ENCODE measurements at regions not wholly inside any gene's neighbourhood (a gene's known extent, or its start where the extent isn't known, plus 50 kb on each side); places are given as distances from the start of the nearest gene placed in this dataset.
"Not testable (repeated sequence)": the region's sequence is repeated elsewhere in the genome, so short reads cannot be mapped to it uniquely, and the experiment has no call there.

DNA sequence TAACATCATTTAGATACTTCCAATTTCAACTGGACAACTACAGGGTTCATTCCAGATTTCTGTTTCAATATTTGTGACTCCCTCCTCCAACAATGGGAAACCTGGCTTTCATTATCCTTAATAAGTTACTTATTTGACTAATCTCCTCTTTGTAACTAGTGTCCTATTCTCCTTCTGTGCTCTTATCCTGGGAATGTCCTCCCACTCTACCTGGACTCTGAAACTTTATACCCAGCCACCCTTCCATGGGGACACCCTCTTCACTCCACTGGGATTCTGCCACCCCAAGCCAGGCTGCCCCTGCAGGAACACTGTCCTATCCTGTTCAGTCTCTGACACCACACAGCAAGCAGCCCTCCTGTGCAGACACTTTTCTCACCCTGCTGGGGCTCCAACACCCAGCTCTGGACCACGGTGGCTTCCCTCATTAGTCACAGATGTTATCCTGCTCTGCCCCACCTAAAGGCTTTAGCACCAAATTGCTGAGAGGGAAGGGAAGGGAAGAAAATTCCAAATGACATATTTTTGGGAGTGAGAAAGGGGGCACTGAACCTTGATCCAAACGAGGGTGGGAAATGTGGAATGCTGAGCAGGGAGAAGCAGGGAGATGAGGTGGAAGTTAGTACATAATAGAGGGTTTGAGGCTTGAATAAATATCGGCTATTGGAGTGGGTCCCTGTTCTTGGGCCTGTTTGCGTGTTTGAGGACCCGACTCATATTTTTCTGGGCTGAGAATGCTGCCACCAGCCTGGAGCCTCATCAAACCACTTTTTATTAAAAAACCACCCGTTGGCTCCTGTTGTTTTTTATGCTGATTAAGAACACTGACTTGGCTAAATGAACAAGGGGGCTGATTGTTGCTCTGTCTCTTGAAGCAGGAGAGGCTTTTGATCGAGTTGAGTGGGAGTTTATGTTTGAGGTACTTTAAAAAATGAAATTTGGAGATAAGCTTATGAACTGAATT, 54.0 kb upstream of the AKIRIN2 start:
- no peak for DNase-seq

DNA sequence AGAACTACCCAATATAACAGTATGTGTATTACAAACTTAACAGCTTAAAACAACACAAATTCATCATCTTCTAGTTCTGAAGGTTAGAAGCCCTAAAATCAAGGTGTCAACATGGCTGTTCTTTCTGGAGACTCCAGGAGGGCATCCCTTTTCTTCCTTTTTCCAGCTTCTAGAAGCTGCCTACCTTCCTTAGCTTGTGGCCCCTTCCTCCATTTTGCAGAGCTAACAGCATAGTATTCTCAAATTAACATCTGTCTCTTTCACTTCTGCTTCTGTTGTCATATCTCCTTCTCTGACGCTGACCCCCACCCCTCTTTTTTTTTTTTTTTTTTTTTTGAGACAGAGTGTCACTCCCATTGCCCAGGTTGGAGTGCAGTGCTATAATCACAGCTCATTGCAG, 52.8 kb upstream of the AKIRIN2 start:
- DNase-seq, result no peak

DNA sequence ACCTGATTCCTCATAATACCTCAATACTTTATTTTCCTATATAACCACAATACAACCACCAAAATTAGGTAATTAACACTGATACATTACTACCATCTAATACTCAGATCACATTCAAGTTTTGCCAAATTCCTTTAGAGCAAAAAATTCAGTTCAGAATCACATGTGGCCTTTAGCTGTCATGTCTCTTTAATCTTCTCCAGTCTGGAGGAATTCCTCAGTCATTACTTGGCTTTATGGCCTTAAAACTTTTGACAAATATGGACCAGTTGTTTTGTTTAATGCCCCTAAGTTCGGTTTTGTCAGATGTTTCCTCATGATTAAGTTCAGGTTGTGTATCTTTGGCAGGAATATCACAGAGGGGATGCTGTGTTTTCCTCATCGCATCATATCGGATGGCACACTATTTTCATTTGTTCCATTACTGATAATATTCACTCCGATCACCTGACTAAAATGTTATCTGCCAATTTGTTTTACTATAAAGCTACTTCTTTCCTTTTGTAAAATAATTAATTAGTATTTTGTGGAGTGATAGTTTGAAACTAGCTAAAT, 51.2 kb upstream of the AKIRIN2 start:
- no peak for DNase-seq

DNA sequence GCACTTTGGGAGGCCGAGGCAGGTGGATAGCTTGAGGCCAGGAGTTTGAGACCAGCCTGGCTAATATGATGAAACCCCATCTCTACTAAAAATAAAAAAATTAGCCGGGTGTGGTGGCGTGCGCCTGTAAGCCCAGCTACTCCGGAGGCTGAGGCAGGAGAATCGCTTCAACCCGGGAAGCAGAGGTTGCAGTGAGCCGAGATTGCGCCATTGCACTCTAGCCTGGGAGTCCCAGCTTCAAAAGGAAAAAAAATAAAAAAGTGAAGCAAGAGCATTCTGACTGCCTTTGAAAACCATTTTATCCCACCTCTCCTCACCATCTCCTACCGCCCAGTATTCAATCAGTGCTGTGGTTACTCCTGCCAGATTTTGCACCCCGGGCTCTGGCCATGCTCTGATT, 50.5 kb upstream of the AKIRIN2 start:
- not testable (repeated sequence) for DNase-seq

All from stimulated activated CD4-positive, alpha-beta T cell treated with anti-CD3 and anti-CD28 coated beads, Interleukin-2, amount 100 ng/mL, for 48 hours (primary cell).